Hepatocyte (in vitro differentiated cells): ENCODE measurements at regions not wholly inside any gene's neighbourhood (a gene's known extent, or its start where the extent isn't known, plus 50 kb on each side); places are given as distances from the start of the nearest gene placed in this dataset.

Experiments used
- DNase-seq: peaks from one replicate; pipeline ENCODE4 v3.0.0-alpha.2; 2016; ENCODE audit warnings: low spot score
- H2AFZ ChIP-seq: fragments of 200-600 bp; sonication (generic); 2 replicates; pipeline ENCODE4 v1.6.0; 2016; ENCODE audit warnings: antibody characterized with exemption, mild to moderate bottlenecking
- H3K27ac ChIP-seq: fragments of 200-600 bp; sonication (generic); 2 replicates; pipeline ENCODE4 v1.5.1; 2016; ENCODE audit warnings: mild to moderate bottlenecking
- H3K27me3 ChIP-seq: fragments of 200-600 bp; sonication (generic); 2 replicates; pipeline ENCODE4 v1.6.1; 2016
- H3K36me3 ChIP-seq: fragments of 200-600 bp; sonication (generic); replicated peaks from 2 replicates; pipeline ENCODE4 v1.5.1; 2016; ENCODE audit warnings: low read depth; ENCODE audit not compliant: insufficient read depth
- H3K4me1 ChIP-seq: fragments of 200-600 bp; sonication (generic); 2 replicates; pipeline ENCODE4 v1.5.1; 2016; ENCODE audit warnings: mild to moderate bottlenecking, moderate library complexity; ENCODE audit not compliant: insufficient read depth
- H3K4me2 ChIP-seq: fragments of 200-600 bp; sonication (generic); 2 replicates; pipeline ENCODE4 v1.6.0; 2016
- H3K4me3 ChIP-seq: fragments of 200-600 bp; sonication (generic); 2 replicates; pipeline ENCODE4 v1.5.1; 2016; ENCODE audit warnings: mild to moderate bottlenecking
- H3K79me2 ChIP-seq: fragments of 200-600 bp; sonication (generic); 2 replicates; pipeline ENCODE4 v1.6.0; 2017; ENCODE audit warnings: mild to moderate bottlenecking
- H3K9me2 ChIP-seq: fragments of 200-600 bp; sonication (generic); replicated peaks from 2 replicates; pipeline ENCODE4 v1.6.0; 2017; ENCODE audit warnings: mild to moderate bottlenecking; ENCODE audit not compliant: insufficient read depth
- H3K9me3 ChIP-seq: fragments of 200-600 bp; sonication (generic); 2 replicates; pipeline ENCODE4 v1.5.1; 2016; ENCODE audit warnings: low read depth, mild to moderate bottlenecking
- H4K20me1 ChIP-seq: fragments of 200-600 bp; sonication (generic); 2 replicates; pipeline ENCODE4 v1.6.0; 2016; ENCODE audit warnings: mild to moderate bottlenecking; ENCODE audit not compliant: insufficient read depth, poor library complexity, severe bottlenecking
- CTCF ChIP-seq: fragments of 200-600 bp; sonication (generic); IDR thresholded peaks from 2 replicates; pipeline ENCODE4 v1.5.1; 2016; ENCODE audit warnings: antibody characterized with exemption, mild to moderate bottlenecking; ENCODE audit not compliant: poor library complexity
- EZH2 ChIP-seq: fragments of 200-600 bp; sonication (generic); IDR thresholded peaks from 2 replicates; pipeline ENCODE4 v1.6.1; 2016; ENCODE audit warnings: antibody characterized with exemption, mild to moderate bottlenecking, borderline replicate concordance
- EZH2phosphoT487 ChIP-seq: fragments of 200-600 bp; sonication (generic); IDR thresholded peaks from one replicate; pipeline ENCODE4 v1.6.1; 2018; ENCODE audit warnings: antibody characterized with exemption, mild to moderate bottlenecking, low read depth, moderate library complexity; ENCODE audit not compliant: unreplicated experiment, severe bottlenecking
- WGBS: methylation state at CpG from one replicate; pipeline ENCODE4 v1.1.6; 2016; ENCODE audit warnings: low lambda C conversion rate; ENCODE audit errors: missing lambda C conversion rate; 5-methylcytosine and 5-hydroxymethylcytosine counted together

- TF ChIP-seq EZH2 = no peak
- TF ChIP-seq CTCF = no peak
- TF ChIP-seq EZH2phosphoT487 = no peak
Observed at GRCh38 chr2:105539331-105539730, 140.5 kb upstream of the FHL2 start.

GRCh38 chr2:105538840-105539239 lies 140.0 kb upstream of the FHL2 start:
- H3K27ac ChIP-seq = no peak overlapping the region
- H3K9me3 ChIP-seq = no peaks in the 10 kb centered on the region
- H4K20me1 ChIP-seq = no peaks in the 10 kb centered on the region
- no peak overlapping the region for H3K4me3 ChIP-seq
- H3K4me2 ChIP-seq = no peak overlapping the region
- H3K9me2 ChIP-seq = no peaks in the 10 kb centered on the region
- no peaks in the 10 kb centered on the region for H3K79me2 ChIP-seq
- 90% methylated on average over 5 of the region's 5 CpGs for WGBS
- no peaks in the 10 kb centered on the region for H3K36me3 ChIP-seq
- no peaks in the 10 kb centered on the region for H3K4me1 ChIP-seq
- no peaks in the 10 kb centered on the region for H3K27me3 ChIP-seq
- H2AFZ ChIP-seq = no peak overlapping the region
- no peak for TF ChIP-seq EZH2
- TF ChIP-seq EZH2phosphoT487 = no peak
- TF ChIP-seq CTCF = no peak
- DNase-seq = no peak

More at GRCh38 chr2:105539331-105539730, 140.5 kb upstream of the FHL2 start:
- 80% methylated on average over 6 of the region's 6 CpGs for WGBS
- no peak for DNase-seq
- Histone ChIP-seq H3K36me3 (no peaks in the 10 kb centered on the region), H3K27me3 (no peaks in the 10 kb centered on the region), H4K20me1 (no peaks in the 10 kb centered on the region), H3K9me3 (no peaks in the 10 kb centered on the region), H3K4me1 (no peaks in the 10 kb centered on the region), H3K9me2 (no peaks in the 10 kb centered on the region), H3K27ac (no peak overlapping the region), H2AFZ (no peak overlapping the region), H3K4me3 (no peak overlapping the region), H3K4me2 (no peak overlapping the region), H3K79me2 (no peaks in the 10 kb centered on the region)

DNA sequence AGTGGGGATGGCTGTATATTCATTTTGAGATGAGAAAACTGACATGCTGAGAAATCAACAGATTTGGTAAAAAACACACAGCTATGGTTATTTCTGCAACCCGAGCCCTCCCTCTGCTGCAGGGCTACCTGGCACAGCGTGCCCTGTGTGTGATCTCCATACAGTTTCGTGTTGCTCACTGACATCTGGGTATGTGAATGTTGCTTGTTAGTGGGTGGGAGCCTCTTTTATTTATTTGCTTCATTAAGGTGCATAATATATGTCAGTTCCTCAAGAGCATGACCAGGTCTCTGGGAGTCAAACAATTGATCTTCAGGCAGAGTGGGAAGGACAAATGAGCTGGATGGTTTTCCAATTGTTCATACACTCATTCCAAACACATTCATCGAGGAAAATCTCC lies 139.1 kb upstream of the FHL2 start:
- Histone ChIP-seq H3K27me3 (no peaks in the 10 kb centered on the region), H3K27ac (no peak overlapping the region), H3K4me2 (no peak overlapping the region), H3K36me3 (no peaks in the 10 kb centered on the region), H3K4me3 (no peak overlapping the region), H3K79me2 (no peaks in the 10 kb centered on the region), H3K4me1 (no peaks in the 10 kb centered on the region), H3K9me2 (no peaks in the 10 kb centered on the region), H4K20me1 (no peaks in the 10 kb centered on the region), H3K9me3 (no peaks in the 10 kb centered on the region), H2AFZ (no peak overlapping the region)
- TF ChIP-seq EZH2phosphoT487 = no peak
- no peak for TF ChIP-seq CTCF
- no peak for TF ChIP-seq EZH2
- 77% methylated on average over 4 of the region's 4 CpGs for WGBS
- no peak for DNase-seq

DNA sequence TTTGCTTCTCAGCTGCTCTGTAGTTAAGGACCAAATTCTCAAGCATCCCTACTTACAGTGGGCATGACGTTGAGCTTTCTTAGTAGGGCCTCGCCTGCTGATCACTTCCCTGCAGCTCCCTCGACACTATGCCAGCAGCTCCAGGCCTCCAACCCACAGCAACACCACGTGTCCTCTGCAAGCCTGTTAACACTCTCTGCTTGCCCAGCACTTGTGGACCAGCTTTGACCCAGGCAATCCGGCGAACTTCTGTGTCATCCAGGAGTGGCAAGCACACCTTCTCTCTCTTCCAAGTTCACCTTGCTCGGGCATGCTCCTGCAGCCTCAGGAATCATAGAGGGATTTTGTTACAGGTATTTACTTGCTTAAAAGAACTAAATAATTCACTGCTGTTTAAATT lies 138.6 kb upstream of the FHL2 start:
- Histone ChIP-seq H3K4me3 (no peak overlapping the region), H3K9me2 (no peaks in the 10 kb centered on the region), H3K79me2 (no peaks in the 10 kb centered on the region), H3K4me1 (no peaks in the 10 kb centered on the region), H3K36me3 (no peaks in the 10 kb centered on the region), H3K4me2 (no peak overlapping the region), H2AFZ (no peak overlapping the region), H3K27ac (no peak overlapping the region), H3K27me3 (no peaks in the 10 kb centered on the region), H3K9me3 (no peaks in the 10 kb centered on the region), H4K20me1 (no peaks in the 10 kb centered on the region)
- DNase-seq = no peak
- 90% methylated on average over 7 of the region's 7 CpGs for WGBS
- TF ChIP-seq EZH2 (no peak), CTCF (no peak), EZH2phosphoT487 (no peak)
